Endothelial cell of umbilical vein (primary cell): ENCODE measurements at regions not wholly inside any gene's neighbourhood (a gene's known extent, or its start where the extent isn't known, plus 50 kb on each side); places are given as distances from the start of the nearest gene placed in this dataset.

Experiments
- CTCF ChIP-seq, 2 donors: IDR thresholded peaks; 1 replicate in 1 of 2; 2 replicates in 1 of 2; pipeline ENCODE4 v1.5.1; 2011; ENCODE audit warnings: low read length in 2 of 2, mild to moderate bottlenecking in 2 of 2, moderate library complexity in 2 of 2, control low read depth in 1 of 2, inconsistent platforms in 1 of 2, low read depth in 1 of 2; ENCODE audit not compliant: insufficient read depth in 1 of 2; ENCODE audit errors: extremely low read depth in 1 of 2
- EZH2 ChIP-seq: IDR thresholded peaks from 2 replicates; pipeline ENCODE4 v1.6.1; 2012; ENCODE audit warnings: borderline replicate concordance, low read depth, mild to moderate bottlenecking, moderate library complexity, low read length, inconsistent platforms; ENCODE audit not compliant: severe bottlenecking
- GATA2 ChIP-seq: IDR thresholded peaks from 2 replicates; pipeline ENCODE4 v1.7.0; 2011; ENCODE audit warnings: low read depth, mild to moderate bottlenecking, moderate library complexity, mixed read lengths, low read length; ENCODE audit not compliant: insufficient read length, insufficient read depth
- JUN ChIP-seq: IDR thresholded peaks from 2 replicates; pipeline ENCODE4 v1.6.1; 2011; ENCODE audit warnings: borderline replicate concordance, low read depth; ENCODE audit not compliant: insufficient read length, insufficient read depth
- MAX ChIP-seq: IDR thresholded peaks from 2 replicates; pipeline ENCODE4 v1.6.1; 2011; ENCODE audit not compliant: insufficient read depth, insufficient read length
- MYC ChIP-seq: IDR thresholded peaks from one replicate; pipeline ENCODE4 v1.6.1; 2011; ENCODE audit warnings: mild to moderate bottlenecking, low read depth, low read length
- POLR2A ChIP-seq: IDR thresholded peaks from 2 replicates; pipeline ENCODE4 v1.6.1; 2012; ENCODE audit warnings: low read depth, mild to moderate bottlenecking, control low read depth, low read length
- POLR2AphosphoS5 ChIP-seq: IDR thresholded peaks from 2 replicates; pipeline ENCODE4 v1.6.1; 2012; ENCODE audit warnings: low read depth, mild to moderate bottlenecking, control low read depth, low read length, moderate library complexity; ENCODE audit not compliant: insufficient read depth

GRCh38 chr9:135384226-135384625, 95.4 kb upstream of the PPP1R26 start:
- no peak for TF ChIP-seq CTCF (IDR thresholded peaks at IDR 0.05; ENCODE audit: extremely low read depth in 1 of 2, insufficient read depth in 1 of 2, low read depth in 1 of 2, low read length in 2 of 2)
- no peak for TF ChIP-seq POLR2A
- TF ChIP-seq POLR2AphosphoS5, result no peak
- no peak for TF ChIP-seq MAX
- no peak for TF ChIP-seq EZH2
- TF ChIP-seq MYC, result no peak
- TF ChIP-seq GATA2, result no peak
- TF ChIP-seq JUN, result no peak
